Mammary epithelial cell (primary cell): ENCODE measurements at regions not wholly inside any gene's neighbourhood (a gene's known extent, or its start where the extent isn't known, plus 50 kb on each side); places are given as distances from the start of the nearest gene placed in this dataset.

Experiments used
- CTCF ChIP-seq, 2 donors: IDR thresholded peaks in 1 of 2; conservative IDR thresholded peaks in 1 of 2; 2 replicates each; pipeline ENCODE4 v1.5.1; 2011 to 2012; ENCODE audit warnings: inconsistent platforms in 2 of 2, low read length in 2 of 2, mild to moderate bottlenecking in 2 of 2, control low read depth in 1 of 2, low read depth in 1 of 2; ENCODE audit not compliant: insufficient read depth in 1 of 2; ENCODE audit errors: extremely low read depth in 1 of 2
- EZH2 ChIP-seq: IDR thresholded peaks from 2 replicates; pipeline ENCODE4 v1.6.1; 2012; ENCODE audit warnings: low read length, inconsistent platforms, borderline replicate concordance

DNA sequence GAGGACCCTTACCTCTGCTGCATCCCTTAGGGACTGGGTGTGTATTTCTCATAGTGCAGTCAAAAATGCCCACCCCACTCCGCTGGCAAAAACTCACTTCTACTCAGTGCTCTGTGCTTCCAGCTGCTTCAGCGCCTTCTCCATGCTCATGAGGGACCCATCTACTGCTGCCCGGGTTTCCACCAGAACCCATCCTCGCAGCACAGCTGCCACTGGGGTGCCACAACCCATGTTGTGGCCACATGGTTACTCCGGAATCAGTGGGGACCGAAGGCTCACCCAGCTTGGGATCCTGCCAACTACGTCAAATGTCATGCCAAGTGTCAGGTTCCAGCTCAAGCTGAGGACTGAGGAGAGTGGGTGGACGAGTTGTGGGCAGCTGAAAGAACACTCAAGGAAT lies 774.2 kb upstream of the EYS start:
- TF ChIP-seq CTCF (conservative IDR thresholded peaks at IDR 0.05 in 1 of 2, IDR thresholded peaks at IDR 0.05 in 1 of 2; ENCODE audit: extremely low read depth in 1 of 2, insufficient read depth in 1 of 2, low read depth in 1 of 2, low read length in 2 of 2) (no peak), EZH2 (no peak)
